ENCODE measurements at regions not wholly inside any gene's neighbourhood (a gene's known extent, or its start where the extent isn't known, plus 50 kb on each side); places are given as distances from the start of the nearest gene placed in this dataset.

GRCh38 chrX:121836000-121836399 is 788.6 kb downstream of the GLUD2 start:
- TF ChIP-seq CHD2 (IDR thresholded peaks at IDR 0.05; ENCODE audit: low read length, partially characterized antibody) (no peak), CTCF (IDR thresholded peaks at IDR 0.05) (no peak), EP300 (IDR thresholded peaks at IDR 0.05) (no peak), POLR2A (IDR thresholded peaks at IDR 0.05; ENCODE audit: low read length) (no peak), HDAC2 (IDR thresholded peaks at IDR 0.05) (no peak), MAFK (IDR thresholded peaks at IDR 0.05; ENCODE audit: partially characterized antibody) (no peak), KDM1A (IDR thresholded peaks at IDR 0.05; ENCODE audit: low read depth) (no peak), REST (IDR thresholded peaks at IDR 0.05) (no peak), NR3C1 (IDR thresholded peaks at IDR 0.05) (no peak), ZNF302 (CRISPR knock-in tag; IDR thresholded peaks at IDR 0.05) (no peak), PBX3 (IDR thresholded peaks at IDR 0.05) (no peak), RAD21 (conservative IDR thresholded peaks at IDR 0.05 in 1 of 2, IDR thresholded peaks at IDR 0.05 in 1 of 2) (no peak), NFE2L2 (conservative IDR thresholded peaks at IDR 0.05; ENCODE audit: low read length) (no peak), HOXB13 (CRISPR knock-in tag; IDR thresholded peaks at IDR 0.05; ENCODE audit: low read depth) (no peak)
